ENCODE measurements at regions not wholly inside any gene's neighbourhood (a gene's known extent, or its start where the extent isn't known, plus 50 kb on each side); places are given as distances from the start of the nearest gene placed in this dataset.
"Not testable (repeated sequence)": the region's sequence is repeated elsewhere in the genome, so short reads cannot be mapped to it uniquely, and the experiment has no call there.

DNA sequence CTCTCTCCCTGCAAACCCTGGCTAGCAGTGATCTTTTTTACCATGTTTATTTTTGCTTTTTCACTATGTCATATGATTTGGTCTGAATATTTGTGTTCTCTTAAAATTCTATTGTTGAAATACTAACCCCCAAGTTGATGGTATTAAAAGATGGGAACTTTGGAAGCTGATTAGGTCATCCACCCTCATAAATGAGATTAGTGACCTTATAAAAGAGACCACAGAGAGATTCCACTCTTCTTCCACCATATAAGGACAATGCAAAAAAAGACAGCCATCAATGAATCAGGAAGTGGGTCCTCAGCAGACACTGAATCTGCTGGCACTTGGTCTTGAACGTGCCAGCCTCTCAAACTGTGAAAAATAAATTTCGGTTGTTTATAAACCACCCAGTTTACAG is 112.8 kb upstream of the KCND2 start:
- no peak overlapping the region for H3K4me3 Mint-ChIP-seq
- no peaks in the 10 kb centered on the region for H3K4me1 Mint-ChIP-seq
- H3K36me3 Mint-ChIP-seq = no peaks in the 10 kb centered on the region
- ATAC-seq = no peak
- peaks cover 6% of the 10 kb centered on the region for H3K9me3 Mint-ChIP-seq
- no peak overlapping the region for H3K27ac Mint-ChIP-seq
- no peaks in the 10 kb centered on the region for H3K27me3 Mint-ChIP-seq

DNA sequence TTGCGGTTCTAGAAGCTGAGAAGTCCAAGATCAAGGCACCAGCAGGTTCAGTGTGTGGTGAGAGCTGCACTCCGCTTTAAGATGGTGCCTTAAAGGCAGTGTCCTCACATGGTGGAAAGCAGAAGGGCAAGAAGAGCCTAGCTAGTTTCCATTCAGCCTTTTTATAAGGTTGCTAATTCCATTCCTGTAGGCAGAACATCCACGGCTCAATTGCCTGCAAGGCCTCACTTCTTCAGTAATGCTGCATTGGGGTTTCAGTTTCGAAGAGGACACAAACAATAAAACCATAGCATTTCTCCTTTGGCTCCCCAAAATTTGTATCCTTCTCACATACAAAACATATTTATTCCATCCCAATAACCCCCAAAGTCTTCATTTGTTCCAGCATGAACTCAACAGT is 109.5 kb upstream of the KCND2 start:
- H3K36me3 Mint-ChIP-seq = no peaks in the 10 kb centered on the region
- H3K27ac Mint-ChIP-seq = no peak overlapping the region
- H3K27me3 Mint-ChIP-seq = no peaks in the 10 kb centered on the region
- no peaks in the 10 kb centered on the region for H3K4me1 Mint-ChIP-seq
- no peak overlapping the region for H3K4me3 Mint-ChIP-seq
- H3K9me3 Mint-ChIP-seq = peaks cover 4% of the 10 kb centered on the region
- no peak for ATAC-seq

DNA sequence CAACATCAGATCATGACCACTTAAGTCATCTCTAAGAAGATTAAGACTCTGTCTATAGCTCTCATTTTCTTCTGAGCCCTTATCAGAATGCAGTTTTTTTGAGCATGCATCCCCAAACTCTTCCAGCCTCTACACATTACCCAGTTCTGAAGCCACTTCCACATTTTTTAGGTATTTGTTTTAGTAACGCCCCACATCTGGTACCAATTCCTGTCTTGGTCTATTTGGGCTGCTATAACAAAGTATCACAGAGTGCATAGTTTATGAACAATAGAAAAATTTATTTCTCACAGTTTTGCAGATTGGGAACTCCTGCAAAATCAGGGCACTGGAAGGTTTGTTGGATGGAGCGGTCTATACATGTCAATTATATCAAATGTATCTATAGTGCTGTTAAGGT is 107.7 kb upstream of the KCND2 start:
- no peak overlapping the region for H3K4me3 Mint-ChIP-seq
- no peaks in the 10 kb centered on the region for H3K9me3 Mint-ChIP-seq
- no peak overlapping the region for H3K27ac Mint-ChIP-seq
- H3K27me3 Mint-ChIP-seq = no peaks in the 10 kb centered on the region
- H3K4me1 Mint-ChIP-seq = no peaks in the 10 kb centered on the region
- no peak for ATAC-seq
- H3K36me3 Mint-ChIP-seq = no peaks in the 10 kb centered on the region

DNA sequence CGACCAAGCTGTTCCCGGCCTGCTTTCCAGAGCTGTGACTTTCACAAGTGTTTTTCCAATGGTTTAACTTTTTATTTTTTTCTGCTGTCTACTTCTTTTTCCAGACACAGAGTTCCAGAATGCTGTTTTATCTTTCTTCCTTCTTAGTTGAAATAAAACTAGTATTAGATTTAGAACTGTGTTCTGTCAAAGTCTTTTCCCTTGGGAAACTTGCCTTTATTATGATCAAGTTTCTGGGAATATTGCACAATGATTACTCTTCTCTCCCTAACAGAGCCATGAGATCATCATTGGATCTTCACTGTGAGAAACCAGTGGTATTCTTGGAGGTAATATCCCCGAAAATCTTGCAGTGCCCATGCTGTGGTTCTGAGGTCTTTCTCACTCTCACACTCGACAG is 104.9 kb upstream of the KCND2 start:
- no peak for ATAC-seq
- no peaks in the 10 kb centered on the region for H3K4me1 Mint-ChIP-seq
- no peak overlapping the region for H3K4me3 Mint-ChIP-seq

DNA sequence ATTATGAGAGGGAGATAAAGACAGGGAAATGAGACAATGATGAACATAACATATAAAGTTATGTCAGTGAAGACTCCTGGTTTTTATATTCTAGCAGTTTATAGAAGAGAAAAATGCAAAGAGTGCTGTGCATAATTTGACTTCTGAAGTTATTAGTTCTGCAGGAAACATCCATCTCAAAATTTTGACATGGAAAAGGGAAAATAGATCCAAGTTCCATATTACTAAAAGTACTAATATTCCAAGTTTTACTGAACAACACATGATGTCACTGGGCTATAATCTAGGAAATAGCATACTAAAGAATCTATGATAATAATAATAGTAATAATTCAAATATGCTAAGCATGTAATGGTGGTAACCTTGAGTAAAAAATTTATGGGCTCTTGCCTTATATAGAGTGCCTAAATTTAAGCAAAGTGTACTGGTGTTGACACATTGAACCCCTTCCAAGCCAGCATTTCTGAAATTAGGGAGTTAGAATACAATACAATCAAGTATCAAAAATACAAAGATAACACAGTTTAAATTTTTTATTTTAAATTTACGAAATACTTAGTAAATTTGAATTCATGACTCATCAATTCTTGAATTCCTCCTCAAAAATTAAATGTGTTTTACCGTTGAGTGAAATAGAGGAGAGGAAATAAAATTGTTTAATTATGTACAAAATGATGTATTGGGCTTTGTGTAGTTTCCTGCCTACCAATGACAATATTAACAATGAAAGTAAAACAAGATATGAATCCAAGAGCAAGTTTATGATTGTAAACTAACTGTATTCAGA is 102.8 kb upstream of the KCND2 start:
- ATAC-seq = no peak
- Mint-ChIP-seq H3K9me3 (no peaks in the 10 kb centered on the region), H3K4me3 (no peak overlapping the region), H3K36me3 (no peaks in the 10 kb centered on the region), H3K4me1 (no peaks in the 10 kb centered on the region), H3K27ac (no peak overlapping the region), H3K27me3 (no peaks in the 10 kb centered on the region)

More for the DNA sequence above, 104.9 kb upstream of the KCND2 start:
- H3K27ac Mint-ChIP-seq = no peak overlapping the region
- no peaks in the 10 kb centered on the region for H3K27me3 Mint-ChIP-seq
- no peaks in the 10 kb centered on the region for H3K36me3 Mint-ChIP-seq
- H3K9me3 Mint-ChIP-seq = no peaks in the 10 kb centered on the region

DNA sequence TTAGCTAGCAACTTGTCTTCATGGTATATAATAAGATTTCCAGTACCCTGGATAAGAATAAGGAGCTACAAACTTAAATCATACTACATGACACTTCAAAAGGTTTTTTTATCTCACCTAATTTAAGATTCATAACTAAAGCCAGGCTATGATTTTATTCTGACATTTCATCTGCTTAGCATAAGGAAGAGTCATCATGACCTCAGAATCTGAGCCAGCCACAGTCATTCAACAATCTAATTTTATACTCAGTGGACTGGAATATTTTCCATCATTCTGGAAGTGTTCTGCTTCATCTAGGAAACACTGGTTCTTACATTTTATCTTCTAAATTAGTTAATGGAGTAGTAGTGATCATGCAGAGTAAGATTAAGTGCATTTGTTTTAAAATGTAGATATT is 102.1 kb upstream of the KCND2 start:
- H3K27ac Mint-ChIP-seq = no peak overlapping the region
- no peak for ATAC-seq
- H3K36me3 Mint-ChIP-seq = no peaks in the 10 kb centered on the region
- H3K27me3 Mint-ChIP-seq = no peaks in the 10 kb centered on the region
- no peak overlapping the region for H3K4me3 Mint-ChIP-seq
- no peaks in the 10 kb centered on the region for H3K4me1 Mint-ChIP-seq
- no peaks in the 10 kb centered on the region for H3K9me3 Mint-ChIP-seq

DNA sequence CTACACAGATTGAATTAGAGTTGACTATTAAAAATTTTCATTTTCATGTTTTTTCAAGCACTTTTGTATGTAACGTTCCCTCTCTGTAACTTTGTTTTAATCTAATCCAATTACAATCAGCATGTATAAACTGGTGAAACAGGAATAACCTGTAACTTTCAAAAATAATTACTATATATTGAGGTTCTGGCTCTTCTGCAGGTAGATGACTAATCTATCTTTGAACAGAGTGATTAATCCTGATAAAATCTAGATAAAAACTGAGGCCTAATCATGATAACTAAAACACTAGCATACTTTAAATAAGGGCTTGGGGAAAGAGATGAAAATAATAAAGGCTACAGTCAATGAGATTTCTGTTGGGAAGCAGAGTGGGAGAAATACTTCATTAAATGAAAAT is 101.6 kb upstream of the KCND2 start:
- Mint-ChIP-seq H3K4me1 (no peaks in the 10 kb centered on the region), H3K27ac (no peak overlapping the region), H3K9me3 (no peaks in the 10 kb centered on the region), H3K36me3 (no peaks in the 10 kb centered on the region), H3K4me3 (no peak overlapping the region), H3K27me3 (no peaks in the 10 kb centered on the region)
- no peak for ATAC-seq

DNA sequence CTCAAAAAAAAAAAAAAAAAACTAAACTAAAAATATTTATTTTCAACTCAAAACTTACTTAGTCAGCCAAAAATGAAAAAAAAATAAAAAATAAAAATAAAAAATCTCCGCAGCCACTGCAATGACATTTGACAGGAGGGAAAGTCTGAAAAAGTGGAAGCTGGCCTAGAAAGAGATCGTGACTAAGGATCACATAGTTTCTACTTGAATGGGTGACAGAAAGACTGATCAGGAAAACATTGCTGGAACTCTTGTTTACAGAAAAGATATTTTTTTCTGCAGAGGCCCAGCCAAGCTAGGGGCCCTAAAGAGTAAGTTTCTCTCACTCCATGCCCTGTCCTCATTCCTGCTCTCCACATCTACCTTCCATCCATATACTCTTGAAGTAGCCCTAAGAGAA is 92.8 kb upstream of the KCND2 start:
- Mint-ChIP-seq H3K4me3 (no peak overlapping the region), H3K27ac (no peak overlapping the region), H3K9me3 (peaks cover 2% of the 10 kb centered on the region), H3K4me1 (no peaks in the 10 kb centered on the region), H3K36me3 (no peaks in the 10 kb centered on the region), H3K27me3 (no peaks in the 10 kb centered on the region)
- no peak for ATAC-seq

DNA sequence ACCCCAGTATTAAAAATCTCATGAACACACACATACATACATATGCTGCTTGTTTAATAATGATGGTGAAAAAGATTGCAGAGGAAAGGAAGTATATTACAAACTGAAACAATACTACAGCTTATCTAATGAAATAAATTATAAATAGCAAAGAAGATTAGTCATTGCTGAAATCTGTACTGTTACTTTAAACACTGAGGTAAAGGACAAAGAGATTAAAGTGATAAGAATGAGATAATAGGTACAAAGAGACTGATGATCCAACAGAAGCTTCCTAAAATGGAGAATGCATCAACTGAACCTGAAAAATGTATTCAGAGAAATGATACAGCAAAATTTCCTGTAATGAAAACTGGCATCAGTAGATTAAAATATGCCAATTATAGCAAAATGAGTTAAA is 91.5 kb upstream of the KCND2 start:
- H3K27ac Mint-ChIP-seq = no peak overlapping the region
- no peaks in the 10 kb centered on the region for H3K27me3 Mint-ChIP-seq
- no peak overlapping the region for H3K4me3 Mint-ChIP-seq
- ATAC-seq = no peak
- H3K4me1 Mint-ChIP-seq = no peaks in the 10 kb centered on the region
- H3K9me3 Mint-ChIP-seq = peaks cover 2% of the 10 kb centered on the region
- H3K36me3 Mint-ChIP-seq = no peaks in the 10 kb centered on the region

DNA sequence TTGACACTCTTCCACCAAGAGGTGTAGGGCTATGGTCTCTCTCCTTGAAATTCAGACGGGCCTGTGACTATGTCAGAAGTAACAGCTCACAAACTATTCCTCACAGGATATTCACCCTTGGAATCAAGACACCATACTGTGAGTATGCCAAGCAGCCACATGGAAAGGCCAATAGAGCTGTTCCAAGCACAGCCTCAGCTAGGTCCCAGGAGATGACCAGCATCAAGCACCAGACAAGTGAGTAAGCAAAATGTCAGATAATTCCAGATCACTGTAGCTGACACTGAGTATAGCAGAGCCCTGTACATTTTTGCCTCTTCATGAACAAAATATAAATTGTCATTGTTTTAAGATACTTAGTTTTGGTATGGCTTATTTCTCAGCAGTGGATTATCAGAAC is 88.1 kb upstream of the KCND2 start:
- Mint-ChIP-seq H3K4me1 (no peaks in the 10 kb centered on the region), H3K36me3 (no peaks in the 10 kb centered on the region), H3K9me3 (no peaks in the 10 kb centered on the region), H3K27ac (no peak overlapping the region), H3K4me3 (no peak overlapping the region), H3K27me3 (no peaks in the 10 kb centered on the region)
- ATAC-seq = peak; percentile 43

DNA sequence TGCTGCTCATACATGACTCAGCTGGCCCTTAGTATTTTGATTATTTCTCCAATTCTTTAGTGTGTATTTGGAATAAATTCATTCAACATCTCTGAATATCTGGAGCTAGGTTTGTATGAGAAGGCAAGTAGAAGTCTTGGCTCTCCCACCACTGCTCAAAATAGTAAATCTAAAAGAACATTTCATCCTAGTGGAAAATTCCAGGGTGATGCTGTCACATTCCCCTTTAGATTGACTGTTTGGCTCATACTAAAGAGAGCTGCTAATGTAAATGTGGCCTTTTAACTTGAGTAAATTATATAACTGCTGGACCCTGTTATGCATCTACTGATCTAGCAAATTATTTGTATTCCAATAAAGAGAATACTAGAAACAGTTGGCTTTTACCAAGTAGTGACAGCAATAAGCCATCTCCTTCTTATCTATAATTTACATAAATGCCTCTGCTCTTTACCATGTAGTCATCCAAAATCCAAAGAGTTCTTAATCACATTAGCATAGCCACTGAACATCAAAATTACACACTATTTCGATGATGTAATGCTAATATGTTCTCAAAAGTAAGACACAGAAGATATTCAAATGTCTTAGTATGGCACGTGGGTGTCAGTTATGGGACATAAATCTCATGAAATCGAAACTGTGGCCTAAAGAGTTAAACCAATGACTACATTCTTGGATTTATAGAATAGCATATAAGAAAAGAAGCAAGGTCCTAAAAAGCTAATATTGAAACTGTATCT is 86.9 kb upstream of the KCND2 start:
- H3K27me3 Mint-ChIP-seq = no peaks in the 10 kb centered on the region
- H3K4me3 Mint-ChIP-seq = no peak overlapping the region
- H3K9me3 Mint-ChIP-seq = no peaks in the 10 kb centered on the region
- ATAC-seq = no peak
- H3K27ac Mint-ChIP-seq = no peak overlapping the region
- H3K4me1 Mint-ChIP-seq = no peaks in the 10 kb centered on the region
- H3K36me3 Mint-ChIP-seq = no peaks in the 10 kb centered on the region

DNA sequence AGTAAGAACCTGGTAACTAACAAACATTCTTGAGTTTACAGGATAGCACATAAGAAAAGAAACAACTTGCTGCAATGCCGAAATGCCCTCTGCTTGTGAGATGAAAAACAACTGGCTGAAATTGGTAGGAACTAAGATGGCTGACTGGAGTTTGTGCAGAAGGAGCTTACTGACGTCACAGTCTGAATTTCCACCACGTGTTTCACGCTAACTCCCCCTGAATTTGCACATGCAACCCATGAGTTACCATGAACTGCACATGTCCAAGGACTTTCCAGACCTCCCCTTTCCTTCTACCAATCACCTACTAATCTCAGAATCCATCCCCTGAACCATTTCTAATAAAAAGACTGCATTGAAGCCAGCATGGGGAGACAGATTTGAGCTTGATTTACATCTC is 86.3 kb upstream of the KCND2 start:
- no peak for ATAC-seq
- H3K4me3 Mint-ChIP-seq = no peak overlapping the region
- no peaks in the 10 kb centered on the region for H3K27me3 Mint-ChIP-seq
- no peaks in the 10 kb centered on the region for H3K4me1 Mint-ChIP-seq
- no peaks in the 10 kb centered on the region for H3K9me3 Mint-ChIP-seq
- no peak overlapping the region for H3K27ac Mint-ChIP-seq
- no peaks in the 10 kb centered on the region for H3K36me3 Mint-ChIP-seq

DNA sequence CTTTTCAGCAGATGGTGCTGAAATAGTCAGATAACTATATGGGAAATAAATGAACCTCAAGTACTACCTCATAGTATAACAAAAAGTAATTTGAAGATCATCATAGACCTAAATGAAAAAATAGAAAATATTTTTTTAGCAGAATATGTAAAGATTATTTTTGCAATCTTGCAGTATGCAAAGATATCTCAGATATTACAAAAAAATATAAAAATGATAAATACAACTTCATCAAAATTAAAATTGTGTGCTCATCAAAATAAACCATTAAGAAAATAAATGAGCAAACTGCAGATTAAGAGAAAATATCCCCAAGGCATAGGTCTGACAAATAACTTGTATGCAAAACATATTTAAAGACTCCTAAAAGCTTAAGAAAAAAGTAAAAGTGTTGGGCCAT is 83.4 kb upstream of the KCND2 start:
- Mint-ChIP-seq H3K9me3 (peaks cover 3% of the 10 kb centered on the region), H3K4me1 (no peaks in the 10 kb centered on the region), H3K27ac (no peak overlapping the region), H3K36me3 (no peaks in the 10 kb centered on the region), H3K27me3 (no peaks in the 10 kb centered on the region), H3K4me3 (no peak overlapping the region)
- no peak for ATAC-seq

DNA sequence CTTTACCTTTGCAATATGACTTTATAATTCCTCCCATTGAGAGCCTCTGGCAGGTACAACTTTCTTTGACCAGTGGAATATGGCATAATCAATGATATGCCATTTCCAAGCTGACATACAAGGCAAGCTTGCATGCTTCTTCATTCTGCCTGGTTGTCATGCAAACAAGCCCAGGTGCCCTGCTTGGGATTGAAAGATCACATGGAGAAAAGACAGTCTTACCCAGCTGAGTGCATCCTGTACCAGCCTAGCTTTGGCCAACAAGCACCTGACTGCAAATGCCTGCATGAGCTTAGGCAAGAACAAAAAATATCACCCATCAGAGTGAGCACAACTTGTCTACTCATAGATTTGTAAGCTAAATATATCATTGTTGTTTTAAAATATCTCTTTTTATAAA is 82.9 kb upstream of the KCND2 start:
- no peak overlapping the region for H3K27ac Mint-ChIP-seq
- no peak for ATAC-seq
- H3K4me3 Mint-ChIP-seq = no peak overlapping the region
- H3K27me3 Mint-ChIP-seq = no peaks in the 10 kb centered on the region
- H3K4me1 Mint-ChIP-seq = no peaks in the 10 kb centered on the region
- peaks cover 4% of the 10 kb centered on the region for H3K9me3 Mint-ChIP-seq
- H3K36me3 Mint-ChIP-seq = no peaks in the 10 kb centered on the region

DNA sequence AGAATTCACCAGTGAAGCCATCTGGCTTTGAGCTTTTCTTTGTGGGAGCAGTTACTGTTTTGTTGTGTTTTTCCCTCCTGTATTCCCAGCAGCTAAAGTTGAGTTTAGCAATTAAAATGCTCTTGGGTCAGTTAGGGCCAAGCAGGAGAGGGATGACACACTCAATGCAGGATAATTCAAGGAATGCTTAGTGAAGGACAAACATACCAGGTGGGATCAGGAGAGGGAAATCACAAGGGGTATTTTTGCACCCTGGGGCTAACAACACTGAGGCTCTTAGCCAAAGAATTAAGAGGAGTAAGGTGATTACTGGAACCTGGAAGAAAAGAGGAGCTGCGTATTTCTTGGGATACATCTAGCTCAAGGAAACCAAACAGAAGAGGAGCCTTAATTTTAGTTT is 82.4 kb upstream of the KCND2 start:
- H3K4me1 Mint-ChIP-seq = no peaks in the 10 kb centered on the region
- H3K4me3 Mint-ChIP-seq = no peak overlapping the region
- no peaks in the 10 kb centered on the region for H3K27me3 Mint-ChIP-seq
- no peak for ATAC-seq
- peaks cover 4% of the 10 kb centered on the region for H3K9me3 Mint-ChIP-seq
- H3K36me3 Mint-ChIP-seq = no peaks in the 10 kb centered on the region
- H3K27ac Mint-ChIP-seq = no peak overlapping the region

DNA sequence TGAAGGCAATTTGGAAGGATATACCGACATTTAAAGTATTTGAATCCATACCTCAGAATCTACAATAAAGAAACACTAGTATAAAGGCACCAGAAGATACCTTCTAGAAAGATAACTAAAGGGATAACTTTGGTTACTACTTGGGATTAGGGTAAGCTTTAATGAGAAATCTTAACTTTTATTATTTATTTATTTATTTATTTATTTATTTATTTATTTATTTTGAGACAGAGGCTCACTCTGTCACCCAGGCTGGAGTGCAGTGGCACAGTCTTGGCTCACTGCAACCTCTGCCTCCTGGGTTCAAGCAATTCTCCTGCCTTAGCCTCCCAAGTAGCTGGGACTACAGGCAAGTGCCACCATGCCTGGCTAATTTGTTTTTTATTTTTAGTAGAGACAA is 81.6 kb upstream of the KCND2 start:
- not testable (repeated sequence) for H3K27ac Mint-ChIP-seq, ATAC-seq, H3K27me3 Mint-ChIP-seq, H3K9me3 Mint-ChIP-seq, H3K36me3 Mint-ChIP-seq, H3K4me3 Mint-ChIP-seq, H3K4me1 Mint-ChIP-seq

Data from stimulated activated memory B cell treated with anti-CD40 and anti-IgM and Interleukin-4, amounts not matched to agents 10 μg/mL and 1 μg/mL and 100 μg/mL, for 72 hours (primary cell).